ENCODE measurements at regions not wholly inside any gene's neighbourhood (a gene's known extent, or its start where the extent isn't known, plus 50 kb on each side); places are given as distances from the start of the nearest gene placed in this dataset.

- DNase-seq (ENCODE audit: extremely low read depth in 1 of 4, low spot score in 3 of 4), result no peak
- Histone ChIP-seq H3K4me3 (no peak overlapping the region), H3K9me1 (ENCODE audit: control insufficient read depth, insufficient read depth, low read length) (no peaks in the 10 kb centered on the region), H4K20me1 (replicated peaks; ENCODE audit: control insufficient read depth, insufficient read depth, low read length) (no peaks in the 10 kb centered on the region), H3K36me3 (ENCODE audit: control insufficient read depth, insufficient read depth, low read length) (no peaks in the 10 kb centered on the region), H3K27me3 (ENCODE audit: control insufficient read depth in 2 of 2, insufficient read depth in 2 of 2, low read length in 2 of 2) (no peaks in the 10 kb centered on the region), H2AFZ (ENCODE audit: low read depth, low read length) (no peak overlapping the region), H3K4me1 (replicated peaks in 1 of 2; ENCODE audit: control insufficient read depth in 2 of 2, insufficient read depth in 2 of 2, low read length in 2 of 2) (no peaks in the 10 kb centered on the region), H3K9ac (ENCODE audit: insufficient read depth in 1 of 2, low read depth in 2 of 2, low read length in 2 of 2) (no peak overlapping the region), H3K4me2 (ENCODE audit: insufficient read depth, low read length) (no peak overlapping the region), H3K79me2 (ENCODE audit: control insufficient read depth, insufficient read depth, low read length) (no peaks in the 10 kb centered on the region), H3K9me3 (replicated peaks; ENCODE audit: control insufficient read depth, insufficient read depth, low read depth, low read length) (0 out of 2 replicates have a peak, but pooled peaks cover 1% of the 10 kb centered on the region), H3K27ac (ENCODE audit: extremely low read depth, low read depth, low read length) (no peak overlapping the region)
- ChIA-PET POLR2A (interaction anchor here (1.0 kb wide), 1 partner anchor 10 kb away, joined by 4 read pairs; no protein-coding TSS in a partner anchor), CTCF (ENCODE audit: low intra/inter-chr PET ratio) (no interaction called here)
- BruUV-seq (replicated peaks), result no TSS peak
- in situ Hi-C loops (cut with MboI), result no loop called here
- 3% methylated on average over 5 of the region's 5 CpGs for WGBS (ENCODE audit: insufficient coverage, low coverage, missing lambda C conversion rate)
- TF ChIP-seq HNRNPLL (IDR thresholded peaks at IDR 0.05; ENCODE audit: low read depth, low read length, poor library complexity, severe bottlenecking) (no peak), ZNF583 (CRISPR knock-in tag; IDR thresholded peaks at IDR 0.05) (no peak), MEIS2 (IDR thresholded peaks at IDR 0.05; ENCODE audit: partially characterized antibody) (no peak), CHD4 (IDR thresholded peaks at IDR 0.05; ENCODE audit: insufficient read depth, insufficient replicate concordance, low read depth, low read length, poor library complexity, severe bottlenecking) (no peak), ZBTB8A (IDR thresholded peaks at IDR 0.05; ENCODE audit: partially characterized antibody) (no peak), PPARD (CRISPR knock-in tag; IDR thresholded peaks at IDR 0.05) (no peak), NR2F6 (CRISPR knock-in tag; IDR thresholded peaks at IDR 0.05) (no peak), ZNF57 (CRISPR knock-in tag; IDR thresholded peaks at IDR 0.05) (no peak), KLF13 (tag; IDR thresholded peaks at IDR 0.05; ENCODE audit: borderline replicate concordance, low read depth) (no peak), ZNF184 (CRISPR knock-in tag; IDR thresholded peaks at IDR 0.05) (no peak), CXXC5 (CRISPR knock-in tag; IDR thresholded peaks at IDR 0.05) (no peak), ZNF143 (CRISPR knock-in tag; IDR thresholded peaks at IDR 0.05) (no peak), POLR2G (IDR thresholded peaks at IDR 0.05; ENCODE audit: low read depth, low read length) (no peak)
- intact Hi-C loops (cut with micrococcal nuclease), result no loop called here
- FAIRE-seq, result no peak
- ATAC-seq, result no peak
Observed at GRCh38 chr5:143671674-143672569, 140.0 kb upstream of the HMHB1 start.

Measured in K562 (cell line).